ENCODE measurements at regions not wholly inside any gene's neighbourhood (a gene's known extent, or its start where the extent isn't known, plus 50 kb on each side); places are given as distances from the start of the nearest gene placed in this dataset.

DNA sequence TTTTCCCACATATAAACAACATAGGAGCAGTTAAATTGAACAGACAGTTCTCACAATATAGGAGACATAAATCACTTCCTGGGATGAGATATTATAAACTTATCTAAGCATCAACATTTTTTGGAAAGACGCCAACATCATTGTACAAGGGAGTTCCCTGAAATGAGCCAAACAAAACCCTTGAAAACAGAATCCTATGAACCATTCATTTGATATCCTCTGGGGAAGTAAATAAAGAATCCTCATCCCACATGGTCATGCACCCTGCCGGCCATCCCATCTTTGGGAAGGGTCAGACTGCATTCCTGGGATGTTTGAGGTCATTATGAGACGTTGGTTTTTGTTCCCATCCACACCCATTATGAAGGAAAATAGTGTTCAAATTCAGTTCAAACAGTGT is 111.8 kb upstream of the USP25 start:
- WGBS (ENCODE audit: insufficient coverage, insufficient replicate concordance, low lambda C conversion rate, missing lambda C conversion rate): 10% methylated on average over 3 of the region's 3 CpGs
- CTCF ChIA-PET: no interaction called here
- in situ Hi-C loops (cut with MboI): no loop called here

More for the DNA sequence above, 111.8 kb upstream of the USP25 start:
- no peak for DNase-seq (ENCODE audit: low read depth, low spot score)
- Histone ChIP-seq H3K4me3 (no peak overlapping the region), H3K36me3 (ENCODE audit: control insufficient read depth in 2 of 2, insufficient read depth in 2 of 2, low read length in 1 of 2) (no peaks in the 10 kb centered on the region), H3K9me3 (replicated peaks; ENCODE audit: control insufficient read depth, insufficient read depth, low read length) (no peaks in the 10 kb centered on the region), H2AFZ (ENCODE audit: control insufficient read depth, low read depth, low read length) (no peak overlapping the region), H4K20me1 (ENCODE audit: control insufficient read depth, insufficient read depth) (no peaks in the 10 kb centered on the region), H3K9ac (ENCODE audit: control insufficient read depth, insufficient read depth, low read length) (no peak overlapping the region), H3K4me2 (ENCODE audit: control insufficient read depth, insufficient read depth) (no peak overlapping the region), H3K27ac (ENCODE audit: control insufficient read depth, insufficient read depth) (no peak overlapping the region), H3K4me1 (ENCODE audit: control insufficient read depth, insufficient read depth, low read length) (no peaks in the 10 kb centered on the region), H3K27me3 (replicated peaks in 1 of 2; ENCODE audit: control insufficient read depth in 2 of 2, insufficient read depth in 2 of 2, low read length in 1 of 2) (no peaks in the 10 kb centered on the region), H3K79me2 (ENCODE audit: control insufficient read depth, insufficient read depth, low read length) (no peaks in the 10 kb centered on the region)
- intact Hi-C loops (cut with micrococcal nuclease; ENCODE audit: unreplicated experiment): no loop called here
- TF ChIP-seq NFYA (IDR thresholded peaks at IDR 0.05; ENCODE audit: borderline replicate concordance, low read depth, low read length) (no peak), SPI1 (IDR thresholded peaks at IDR 0.05; ENCODE audit: borderline replicate concordance, insufficient read depth, low read depth, low read length) (no peak), ZNF592 (IDR thresholded peaks at IDR 0.05) (no peak), ZNF622 (IDR thresholded peaks at IDR 0.05) (no peak), ZNF217 (IDR thresholded peaks at IDR 0.05) (no peak), DPF2 (IDR thresholded peaks at IDR 0.05) (no peak), TAF1 (IDR thresholded peaks at IDR 0.05; ENCODE audit: borderline replicate concordance, low read depth, low read length) (no peak), SUPT20H (IDR thresholded peaks at IDR 0.05; ENCODE audit: borderline replicate concordance, control insufficient read depth, low read depth, low read length) (no peak), BRCA1 (IDR thresholded peaks at IDR 0.05; ENCODE audit: low read depth, low read length) (no peak)
- TF ChIP-seq, protein P1, sequence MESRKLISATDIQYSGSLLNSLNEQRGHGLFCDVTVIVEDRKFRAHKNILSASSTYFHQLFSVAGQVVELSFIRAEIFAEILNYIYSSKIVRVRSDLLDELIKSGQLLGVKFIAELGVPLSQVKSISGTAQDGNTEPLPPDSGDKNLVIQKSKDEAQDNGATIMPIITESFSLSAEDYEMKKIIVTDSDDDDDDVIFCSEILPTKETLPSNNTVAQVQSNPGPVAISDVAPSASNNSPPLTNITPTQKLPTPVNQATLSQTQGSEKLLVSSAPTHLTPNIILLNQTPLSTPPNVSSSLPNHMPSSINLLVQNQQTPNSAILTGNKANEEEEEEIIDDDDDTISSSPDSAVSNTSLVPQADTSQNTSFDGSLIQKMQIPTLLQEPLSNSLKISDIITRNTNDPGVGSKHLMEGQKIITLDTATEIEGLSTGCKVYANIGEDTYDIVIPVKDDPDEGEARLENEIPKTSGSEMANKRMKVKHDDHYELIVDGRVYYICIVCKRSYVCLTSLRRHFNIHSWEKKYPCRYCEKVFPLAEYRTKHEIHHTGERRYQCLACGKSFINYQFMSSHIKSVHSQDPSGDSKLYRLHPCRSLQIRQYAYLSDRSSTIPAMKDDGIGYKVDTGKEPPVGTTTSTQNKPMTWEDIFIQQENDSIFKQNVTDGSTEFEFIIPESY (IDR thresholded peaks at IDR 0.05): no peak
- BruUV-seq (replicated peaks): no TSS peak
- POLR2A ChIA-PET: no interaction called here
- SMC1A ChIA-PET (ENCODE audit: uncharacterized antibody, unreplicated experiment): no interaction called here
- RAD21 ChIA-PET (ENCODE audit: unreplicated experiment): no interaction called here
- no peak for FAIRE-seq
- ATAC-seq: no peak
